ENCODE measurements at regions not wholly inside any gene's neighbourhood (a gene's known extent, or its start where the extent isn't known, plus 50 kb on each side); places are given as distances from the start of the nearest gene placed in this dataset.

GRCh38 chr12:115489253-115489652 lies 788.2 kb downstream of the MED13L start:
- TF ChIP-seq POLR2AphosphoS5 (IDR thresholded peaks at IDR 0.05) (no peak), CTCF (IDR thresholded peaks at IDR 0.05) (no peak), EP300 (IDR thresholded peaks at IDR 0.05; ENCODE audit: low read depth) (no peak), POLR2A (IDR thresholded peaks at IDR 0.05) (no peak)
